Neural cell (in vitro differentiated cells): ENCODE measurements at regions not wholly inside any gene's neighbourhood (a gene's known extent, or its start where the extent isn't known, plus 50 kb on each side); places are given as distances from the start of the nearest gene placed in this dataset.

ENCODE experiments used
- H2AFZ ChIP-seq: fragments of 200-600, 300-800 bp; sonication (generic), shearing (Covaris generic); 2 replicates; pipeline ENCODE4 v1.6.0; 2014; ENCODE audit warnings: low read depth, mild to moderate bottlenecking, antibody characterized with exemption, low read length, moderate library complexity
- H3F3A ChIP-seq: fragments of 200-600 bp; shearing (Covaris generic); 2 replicates; pipeline ENCODE4 v1.6.1; 2016; ENCODE audit warnings: mild to moderate bottlenecking, moderate library complexity, mixed read lengths, antibody characterized with exemption, low read length; ENCODE audit not compliant: insufficient read depth, poor library complexity, severe bottlenecking
- H3K27ac ChIP-seq: fragments of 200-600, 300-800 bp; sonication (generic), shearing (Covaris generic); 2 replicates; pipeline ENCODE4 v1.5.1; 2014; ENCODE audit warnings: mild to moderate bottlenecking, low read length, moderate library complexity
- H3K27me3 ChIP-seq: fragments of 300-800, 200-600 bp; sonication (generic), shearing (Covaris generic); 2 replicates; pipeline ENCODE4 v1.6.0; 2014; ENCODE audit warnings: mild to moderate bottlenecking, low read depth, low read length, moderate library complexity; ENCODE audit not compliant: insufficient read depth
- H3K36me3 ChIP-seq: fragments of 300-800, 200-600 bp; sonication (generic), shearing (Covaris generic); 2 replicates; pipeline ENCODE4 v1.5.1; 2014; ENCODE audit warnings: mild to moderate bottlenecking, antibody characterized with exemption, low read length, moderate library complexity; ENCODE audit not compliant: insufficient read depth
- H3K4me2 ChIP-seq: fragments of 300-800, 200-600 bp; sonication (generic), shearing (Covaris generic); 2 replicates; pipeline ENCODE4 v1.6.0; 2014; ENCODE audit warnings: mild to moderate bottlenecking, low read length
- H3K4me3 ChIP-seq: fragments of 300-800, 200-600 bp; sonication (generic), shearing (Covaris generic); 2 replicates; pipeline ENCODE4 v1.5.1; 2014; ENCODE audit warnings: mild to moderate bottlenecking, low read length, moderate library complexity
- H3K79me2 ChIP-seq: fragments of 200-600 bp; shearing (Covaris generic); replicated peaks from 2 replicates; pipeline ENCODE4 v1.6.0; 2014; ENCODE audit warnings: mild to moderate bottlenecking, low read length, moderate library complexity; ENCODE audit not compliant: insufficient read depth
- H3K9ac ChIP-seq: fragments of 300-800, 200-600 bp; sonication (generic), shearing (Covaris generic); 2 replicates; pipeline ENCODE4 v1.6.1; 2016; ENCODE audit warnings: mild to moderate bottlenecking, low read length, mixed read lengths
- H3K9me2 ChIP-seq: fragments of 200-600 bp; shearing (Covaris generic); 2 replicates; pipeline ENCODE4 v1.6.1; 2016; ENCODE audit warnings: mild to moderate bottlenecking, low read length, mixed read lengths; ENCODE audit not compliant: insufficient read depth
- H3K9me3 ChIP-seq: fragments of 200-600, 300-800 bp; sonication (generic), shearing (Covaris generic); 2 replicates; pipeline ENCODE4 v1.6.1; 2016; ENCODE audit warnings: mild to moderate bottlenecking, mixed run types, low read length, moderate library complexity, mixed read lengths
- H4K20me1 ChIP-seq: fragments of 200-600 bp; shearing (Covaris generic); 2 replicates; pipeline ENCODE4 v1.6.1; 2016; ENCODE audit warnings: mild to moderate bottlenecking, mixed run types; ENCODE audit not compliant: insufficient read depth
- EP300 ChIP-seq: fragments of 450-650 bp; conservative IDR thresholded peaks from 2 replicates; pipeline ENCODE4 v1.6.1; 2014; ENCODE audit warnings: antibody characterized with exemption, mild to moderate bottlenecking, moderate library complexity; ENCODE audit not compliant: poor library complexity, severe bottlenecking
- EZH2 ChIP-seq: fragments of 200-600, 300-800 bp; shearing (Covaris generic), sonication (generic); IDR thresholded peaks from 2 replicates; pipeline ENCODE4 v1.6.1; 2014; ENCODE audit warnings: antibody characterized with exemption, low read length, borderline replicate concordance, mild to moderate bottlenecking; ENCODE audit not compliant: insufficient read depth, poor library complexity, severe bottlenecking
- MXI1 ChIP-seq: fragments of 450-650 bp; conservative IDR thresholded peaks from 2 replicates; pipeline ENCODE4 v1.6.1; 2014; ENCODE audit warnings: antibody characterized with exemption, mild to moderate bottlenecking; ENCODE audit not compliant: poor library complexity, severe bottlenecking
- RAD21 ChIP-seq: fragments of 450-650 bp; conservative IDR thresholded peaks from 2 replicates; pipeline ENCODE4 v1.6.1; 2014; ENCODE audit warnings: antibody characterized with exemption, mild to moderate bottlenecking, moderate library complexity
- REST ChIP-seq: IDR thresholded peaks from 2 replicates; pipeline ENCODE4 v1.6.1; 2012; ENCODE audit warnings: borderline replicate concordance
- SMC3 ChIP-seq: fragments of 450-650 bp; conservative IDR thresholded peaks from 2 replicates; pipeline ENCODE4 v1.6.1; 2014; ENCODE audit warnings: antibody characterized with exemption, mild to moderate bottlenecking, moderate library complexity; ENCODE audit not compliant: poor library complexity
- TAF1 ChIP-seq: IDR thresholded peaks from 2 replicates; pipeline ENCODE4 v1.6.1; 2012; ENCODE audit warnings: low read depth
- TF ChIP-seq, protein P1 (sequence below): fragments of 450-650 bp; IDR thresholded peaks from 2 replicates; pipeline ENCODE4 v1.5.1; 2014; ENCODE audit warnings: antibody characterized with exemption, mild to moderate bottlenecking, moderate library complexity; ENCODE audit not compliant: poor library complexity, severe bottlenecking

DNA sequence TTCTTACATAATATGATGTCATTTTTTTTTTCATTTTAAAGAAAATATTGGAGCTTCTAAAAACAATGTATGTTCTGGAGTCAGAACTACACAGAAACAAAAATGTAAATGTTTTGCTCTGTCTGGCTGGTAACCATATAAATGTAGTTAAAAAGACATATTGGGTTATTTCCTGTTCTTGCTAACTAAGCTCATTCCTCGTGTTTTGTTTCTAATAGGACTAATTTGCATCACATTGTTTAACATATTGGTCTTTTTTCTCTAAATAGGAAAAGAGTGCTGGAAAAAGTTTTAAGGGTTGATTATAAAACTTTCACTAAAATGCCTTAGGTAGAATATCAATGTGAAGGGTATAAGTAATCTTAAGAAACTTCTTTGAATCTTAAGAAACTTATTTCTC is 221.3 kb downstream of the SLC6A15 start:
- H3K9ac ChIP-seq, result no peak overlapping the region
- TF ChIP-seq EZH2, result no peak
- no peak for TF ChIP-seq MXI1
- TF ChIP-seq, protein P1, sequence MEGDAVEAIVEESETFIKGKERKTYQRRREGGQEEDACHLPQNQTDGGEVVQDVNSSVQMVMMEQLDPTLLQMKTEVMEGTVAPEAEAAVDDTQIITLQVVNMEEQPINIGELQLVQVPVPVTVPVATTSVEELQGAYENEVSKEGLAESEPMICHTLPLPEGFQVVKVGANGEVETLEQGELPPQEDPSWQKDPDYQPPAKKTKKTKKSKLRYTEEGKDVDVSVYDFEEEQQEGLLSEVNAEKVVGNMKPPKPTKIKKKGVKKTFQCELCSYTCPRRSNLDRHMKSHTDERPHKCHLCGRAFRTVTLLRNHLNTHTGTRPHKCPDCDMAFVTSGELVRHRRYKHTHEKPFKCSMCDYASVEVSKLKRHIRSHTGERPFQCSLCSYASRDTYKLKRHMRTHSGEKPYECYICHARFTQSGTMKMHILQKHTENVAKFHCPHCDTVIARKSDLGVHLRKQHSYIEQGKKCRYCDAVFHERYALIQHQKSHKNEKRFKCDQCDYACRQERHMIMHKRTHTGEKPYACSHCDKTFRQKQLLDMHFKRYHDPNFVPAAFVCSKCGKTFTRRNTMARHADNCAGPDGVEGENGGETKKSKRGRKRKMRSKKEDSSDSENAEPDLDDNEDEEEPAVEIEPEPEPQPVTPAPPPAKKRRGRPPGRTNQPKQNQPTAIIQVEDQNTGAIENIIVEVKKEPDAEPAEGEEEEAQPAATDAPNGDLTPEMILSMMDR, result no peak
- H3K27ac ChIP-seq, result no peak overlapping the region
- no peaks in the 10 kb centered on the region for H3K36me3 ChIP-seq
- H3F3A ChIP-seq, result no peaks in the 10 kb centered on the region
- no peaks in the 10 kb centered on the region for H3K27me3 ChIP-seq
- no peak overlapping the region for H2AFZ ChIP-seq
- H3K79me2 ChIP-seq, result no peaks in the 10 kb centered on the region
- H4K20me1 ChIP-seq, result no peaks in the 10 kb centered on the region
- no peaks in the 10 kb centered on the region for H3K9me3 ChIP-seq
- no peaks in the 10 kb centered on the region for H3K9me2 ChIP-seq
- H3K4me2 ChIP-seq, result no peak overlapping the region
- H3K4me3 ChIP-seq, result no peak overlapping the region

- no peaks in the 10 kb centered on the region for H3K9me2 ChIP-seq
- no peak overlapping the region for H3K27ac ChIP-seq
- H3K9ac ChIP-seq, result no peak overlapping the region
- no peaks in the 10 kb centered on the region for H3F3A ChIP-seq
- TF ChIP-seq TAF1, result no peak
- TF ChIP-seq RAD21, result no peak
- no peak for TF ChIP-seq REST
- no peak for TF ChIP-seq SMC3
- no peak overlapping the region for H3K4me3 ChIP-seq
- no peaks in the 10 kb centered on the region for H3K36me3 ChIP-seq
- H3K4me2 ChIP-seq, result no peak overlapping the region
- H3K9me3 ChIP-seq, result no peaks in the 10 kb centered on the region
- H3K79me2 ChIP-seq, result no peaks in the 10 kb centered on the region
- H4K20me1 ChIP-seq, result no peaks in the 10 kb centered on the region
- no peaks in the 10 kb centered on the region for H3K27me3 ChIP-seq
- H2AFZ ChIP-seq, result no peak overlapping the region
Observed at GRCh38 chr12:84689638-84690037, 223.0 kb downstream of the SLC6A15 start.

DNA sequence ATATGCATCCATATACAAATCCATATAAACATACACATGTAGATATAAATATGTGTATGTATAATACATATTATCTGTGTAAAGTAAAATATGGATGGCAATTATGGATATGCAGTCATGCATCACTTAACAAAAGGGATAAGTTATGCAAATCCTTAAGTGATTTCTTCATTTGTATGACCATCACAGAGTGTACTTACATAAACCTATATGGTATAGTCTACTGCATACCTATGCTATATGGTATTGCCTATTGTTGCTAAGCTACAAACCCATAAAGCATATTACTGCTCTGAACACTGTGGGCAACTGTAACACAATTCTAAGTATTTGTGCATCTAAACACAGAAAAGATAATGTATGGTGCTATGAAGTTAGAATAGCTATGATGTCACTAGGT is 227.2 kb downstream of the SLC6A15 start:
- no peaks in the 10 kb centered on the region for H3K9me2 ChIP-seq
- TF ChIP-seq EZH2 (no peak), REST (no peak), RAD21 (no peak), MXI1 (no peak), EP300 (no peak), SMC3 (no peak), TAF1 (no peak)
- TF ChIP-seq, protein P1, result no peak
- H3K36me3 ChIP-seq, result no peaks in the 10 kb centered on the region
- H3K9me3 ChIP-seq, result no peaks in the 10 kb centered on the region
- no peak overlapping the region for H3K27ac ChIP-seq
- no peaks in the 10 kb centered on the region for H3F3A ChIP-seq
- H3K27me3 ChIP-seq, result no peaks in the 10 kb centered on the region
- no peaks in the 10 kb centered on the region for H4K20me1 ChIP-seq
- no peak overlapping the region for H3K4me3 ChIP-seq
- no peak overlapping the region for H2AFZ ChIP-seq
- no peak overlapping the region for H3K4me2 ChIP-seq
- no peaks in the 10 kb centered on the region for H3K79me2 ChIP-seq
- H3K9ac ChIP-seq, result no peak overlapping the region
